Activated B cell treated with CpG ODN at 0.5 μM for 24 hours (primary cell): ENCODE measurements at regions not wholly inside any gene's neighbourhood (a gene's known extent, or its start where the extent isn't known, plus 50 kb on each side); places are given as distances from the start of the nearest gene placed in this dataset.

Experiments used
- ATAC-seq: fragments of 200-7000 bp; cut with Tn5 transposase; one replicate; pipeline ENCODE4 v1.10.0; 2021; ENCODE audit warnings: low read depth, mild to moderate bottlenecking, moderate library complexity
- CTCF ChIA-PET: fragments of 350-600 bp; sonication (Branson Sonifier 250); formaldehyde crosslinking; loops from one replicate; lab custom pipeline; 2021; ENCODE audit warnings: antibody characterized with exemption; lab: Charles Lee
- POLR2A ChIA-PET: fragments of 350-600 bp; sonication (Branson Sonifier 250); formaldehyde crosslinking; loops from one replicate; lab custom pipeline; 2021; ENCODE audit warnings: antibody characterized with exemption; lab: Charles Lee
- DNase-seq: peaks from one replicate; pipeline ENCODE4 v3.0.0; 2022
- H3K27ac Mint-ChIP-seq: one replicate; pipeline ENCODE4 v1.8.0; 2020; ENCODE audit warnings: mixed read lengths
- H3K27me3 Mint-ChIP-seq: one replicate; pipeline ENCODE4 v1.8.0; 2021; ENCODE audit warnings: mixed read lengths
- H3K36me3 Mint-ChIP-seq: one replicate; pipeline ENCODE4 v1.8.0; 2021; ENCODE audit warnings: low read depth, mixed read lengths
- H3K4me1 Mint-ChIP-seq: one replicate; pipeline ENCODE4 v1.8.0; 2021; ENCODE audit warnings: mixed read lengths
- H3K4me3 Mint-ChIP-seq: one replicate; pipeline ENCODE4 v1.8.0; 2020; ENCODE audit warnings: mild to moderate bottlenecking, mixed read lengths
- H3K9me3 Mint-ChIP-seq: one replicate; pipeline ENCODE4 v1.8.0; 2020; ENCODE audit warnings: mixed read lengths
- intact Hi-C: fragments of 100-400 bp; cut with micrococcal nuclease; formaldehyde crosslinking; loops from one replicate; pipeline ENCODE4 v1.15.1; 2024
- TF ChIP-seq, protein P1 (sequence below): fragments of 200-600 bp; IDR thresholded peaks from one replicate; pipeline ENCODE4 v1.8.0; 2022; ENCODE audit warnings: antibody characterized with exemption, mild to moderate bottlenecking

DNA sequence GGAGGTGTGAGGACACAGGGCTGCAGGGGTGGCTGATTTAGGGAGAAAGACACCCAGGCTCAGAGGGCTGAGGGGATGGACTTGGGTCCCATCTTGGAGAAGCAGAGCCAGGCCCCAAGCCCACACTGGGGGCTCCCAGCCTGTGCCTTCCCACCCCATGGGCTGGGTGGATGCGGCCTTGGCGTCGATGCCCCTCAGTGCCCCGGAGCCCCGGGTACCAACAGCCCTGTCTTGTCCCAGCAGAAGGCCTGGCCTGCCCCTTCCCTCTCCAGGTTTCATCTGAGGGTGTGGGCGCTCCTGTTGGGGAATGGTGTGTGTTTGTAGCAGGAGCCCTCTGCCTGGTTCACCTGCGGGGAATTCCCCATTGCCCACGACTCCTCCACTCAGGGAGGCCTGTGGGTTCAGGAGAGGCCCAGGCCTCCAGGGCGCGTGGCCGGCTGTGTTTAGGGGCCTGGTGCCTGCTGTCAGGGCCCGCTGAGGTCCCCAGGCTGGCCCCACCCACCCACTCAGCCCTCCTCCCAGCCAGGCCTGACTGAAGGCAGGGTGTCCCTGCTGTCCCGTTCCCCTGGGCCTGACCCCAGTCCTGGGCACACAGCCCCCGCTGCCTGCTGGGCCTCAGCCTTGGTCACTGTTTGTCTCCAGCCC, 51.1 kb upstream of the BEGAIN start:
- ATAC-seq: no peak
- H3K36me3 Mint-ChIP-seq: no peaks in the 10 kb centered on the region
- DNase-seq: no peak
- H3K27ac Mint-ChIP-seq: no peak overlapping the region
- TF ChIP-seq, protein P1, sequence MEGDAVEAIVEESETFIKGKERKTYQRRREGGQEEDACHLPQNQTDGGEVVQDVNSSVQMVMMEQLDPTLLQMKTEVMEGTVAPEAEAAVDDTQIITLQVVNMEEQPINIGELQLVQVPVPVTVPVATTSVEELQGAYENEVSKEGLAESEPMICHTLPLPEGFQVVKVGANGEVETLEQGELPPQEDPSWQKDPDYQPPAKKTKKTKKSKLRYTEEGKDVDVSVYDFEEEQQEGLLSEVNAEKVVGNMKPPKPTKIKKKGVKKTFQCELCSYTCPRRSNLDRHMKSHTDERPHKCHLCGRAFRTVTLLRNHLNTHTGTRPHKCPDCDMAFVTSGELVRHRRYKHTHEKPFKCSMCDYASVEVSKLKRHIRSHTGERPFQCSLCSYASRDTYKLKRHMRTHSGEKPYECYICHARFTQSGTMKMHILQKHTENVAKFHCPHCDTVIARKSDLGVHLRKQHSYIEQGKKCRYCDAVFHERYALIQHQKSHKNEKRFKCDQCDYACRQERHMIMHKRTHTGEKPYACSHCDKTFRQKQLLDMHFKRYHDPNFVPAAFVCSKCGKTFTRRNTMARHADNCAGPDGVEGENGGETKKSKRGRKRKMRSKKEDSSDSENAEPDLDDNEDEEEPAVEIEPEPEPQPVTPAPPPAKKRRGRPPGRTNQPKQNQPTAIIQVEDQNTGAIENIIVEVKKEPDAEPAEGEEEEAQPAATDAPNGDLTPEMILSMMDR: no peak
- H3K9me3 Mint-ChIP-seq: no peaks in the 10 kb centered on the region
- peaks cover 10% of the 10 kb centered on the region for H3K4me1 Mint-ChIP-seq
- ChIA-PET POLR2A (no interaction called here), CTCF (no interaction called here)
- H3K4me3 Mint-ChIP-seq: no peak overlapping the region
- intact Hi-C loops: no loop called here
- peaks cover 15% of the 10 kb centered on the region for H3K27me3 Mint-ChIP-seq

DNA sequence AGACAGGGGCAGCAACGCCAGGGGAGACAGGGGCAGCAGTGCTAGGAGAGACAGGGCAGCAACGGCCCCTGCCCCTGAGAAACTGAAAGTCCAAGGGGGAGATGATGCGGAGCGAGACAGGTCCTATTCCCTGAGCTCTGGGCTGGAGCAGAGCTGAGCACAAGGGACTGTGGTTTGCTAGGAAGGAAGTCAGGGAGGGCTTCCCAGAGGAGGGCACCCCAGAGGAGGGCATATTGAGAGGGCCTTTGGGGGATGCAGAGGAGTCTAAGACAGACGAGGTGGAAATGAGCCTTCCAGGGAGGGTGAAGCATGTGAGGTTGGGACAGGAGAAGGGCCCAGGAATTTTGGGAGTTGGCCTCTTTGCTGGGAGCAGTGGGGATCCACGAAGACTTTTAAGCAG, 52.1 kb upstream of the BEGAIN start:
- POLR2A ChIA-PET: no interaction called here
- no peak overlapping the region for H3K27ac Mint-ChIP-seq
- CTCF ChIA-PET: no interaction called here
- TF ChIP-seq, protein P1: no peak
- ATAC-seq (no peak), DNase-seq (no peak)
- intact Hi-C loops: no loop called here
- no peak overlapping the region for H3K4me3 Mint-ChIP-seq
- peaks cover 10% of the 10 kb centered on the region for H3K4me1 Mint-ChIP-seq
- no peaks in the 10 kb centered on the region for H3K36me3 Mint-ChIP-seq
- no peaks in the 10 kb centered on the region for H3K9me3 Mint-ChIP-seq
- peaks cover 15% of the 10 kb centered on the region for H3K27me3 Mint-ChIP-seq

DNA sequence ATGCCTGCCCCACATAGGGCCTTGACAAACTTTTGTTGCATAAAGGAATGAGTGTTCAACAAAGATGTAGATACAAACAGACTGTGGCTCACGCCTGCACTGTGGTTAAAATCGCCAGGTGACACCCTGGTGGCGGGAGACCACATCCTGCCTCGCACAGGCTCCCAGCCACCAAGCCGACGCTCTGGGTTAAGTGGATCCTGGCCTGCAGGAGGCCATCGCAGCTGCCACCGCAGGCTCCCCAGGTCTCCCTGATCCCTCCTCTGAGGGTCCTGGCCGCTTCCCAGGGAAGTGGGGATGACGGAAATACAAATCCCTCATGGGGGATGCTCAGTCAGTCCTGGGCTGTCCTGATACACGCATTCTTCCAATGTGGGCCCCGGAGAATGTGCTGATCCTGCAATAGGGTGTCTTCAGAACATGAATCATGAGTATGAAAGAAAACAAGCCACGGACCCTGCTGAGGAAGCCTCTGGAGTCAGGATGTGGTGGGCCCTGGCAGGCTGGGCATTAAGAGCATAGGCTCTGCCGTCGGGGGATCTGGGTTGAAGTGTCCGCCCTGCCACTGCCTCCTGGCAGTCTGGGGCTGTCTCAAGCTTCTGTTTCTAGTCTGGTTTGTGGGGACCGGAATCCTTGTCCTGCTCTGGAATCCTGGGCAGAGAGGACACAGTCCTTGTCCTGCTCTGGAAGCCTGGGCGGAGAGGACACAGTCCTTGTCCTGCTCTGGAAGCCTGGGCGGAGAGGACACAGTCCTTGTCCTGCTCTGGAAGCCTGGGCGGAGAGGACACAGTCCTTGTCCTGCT, 53.5 kb upstream of the BEGAIN start:
- POLR2A ChIA-PET: no interaction called here
- H3K4me1 Mint-ChIP-seq: peaks cover 10% of the 10 kb centered on the region
- ATAC-seq: peak; percentile 37

DNA sequence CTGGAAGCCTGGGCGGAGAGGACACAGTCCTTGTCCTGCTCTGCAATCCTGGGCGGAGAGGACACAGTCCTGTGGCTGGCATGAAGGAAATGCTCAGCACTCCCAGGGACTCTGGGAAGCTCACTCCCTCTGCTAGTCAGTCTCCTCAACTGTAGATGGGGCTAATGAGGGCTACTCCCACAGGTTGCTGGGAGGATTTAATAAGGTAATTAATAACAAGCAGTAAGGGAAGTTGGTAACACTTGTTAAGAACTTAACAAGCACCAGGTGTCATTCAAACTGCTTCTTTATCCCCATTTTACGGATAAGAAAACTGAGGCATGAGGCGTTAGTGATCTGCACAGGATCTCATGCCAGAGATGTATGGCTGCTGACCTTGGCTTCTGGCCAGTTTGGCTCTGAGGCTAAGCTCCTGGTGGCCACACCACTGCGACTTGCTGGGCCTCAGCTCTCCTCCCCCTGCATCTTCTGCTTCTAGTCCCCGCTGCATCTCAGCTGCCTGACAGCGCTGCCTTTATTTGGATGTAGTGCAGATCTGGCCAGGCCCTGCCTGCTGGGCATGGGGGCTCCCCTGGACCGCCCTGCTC, 54.1 kb upstream of the BEGAIN start:
- DNase-seq (no peak), ATAC-seq (no peak)
- H3K9me3 Mint-ChIP-seq: no peaks in the 10 kb centered on the region
- peaks cover 20% of the 10 kb centered on the region for H3K27me3 Mint-ChIP-seq
- intact Hi-C loops: no loop called here
- ChIA-PET CTCF (no interaction called here), POLR2A (no interaction called here)
- H3K4me1 Mint-ChIP-seq: peaks cover 10% of the 10 kb centered on the region
- H3K36me3 Mint-ChIP-seq: no peaks in the 10 kb centered on the region
- TF ChIP-seq, protein P1: no peak
- H3K4me3 Mint-ChIP-seq: no peak overlapping the region
- no peak overlapping the region for H3K27ac Mint-ChIP-seq

More for the DNA sequence above, 53.5 kb upstream of the BEGAIN start:
- H3K27me3 Mint-ChIP-seq: peaks cover 20% of the 10 kb centered on the region
- H3K36me3 Mint-ChIP-seq: no peaks in the 10 kb centered on the region
- TF ChIP-seq, protein P1: no peak
- intact Hi-C loops: no loop called here
- no peak overlapping the region for H3K4me3 Mint-ChIP-seq
- no peaks in the 10 kb centered on the region for H3K9me3 Mint-ChIP-seq
- no peak overlapping the region for H3K27ac Mint-ChIP-seq
- CTCF ChIA-PET: no interaction called here
- no peak for DNase-seq

DNA sequence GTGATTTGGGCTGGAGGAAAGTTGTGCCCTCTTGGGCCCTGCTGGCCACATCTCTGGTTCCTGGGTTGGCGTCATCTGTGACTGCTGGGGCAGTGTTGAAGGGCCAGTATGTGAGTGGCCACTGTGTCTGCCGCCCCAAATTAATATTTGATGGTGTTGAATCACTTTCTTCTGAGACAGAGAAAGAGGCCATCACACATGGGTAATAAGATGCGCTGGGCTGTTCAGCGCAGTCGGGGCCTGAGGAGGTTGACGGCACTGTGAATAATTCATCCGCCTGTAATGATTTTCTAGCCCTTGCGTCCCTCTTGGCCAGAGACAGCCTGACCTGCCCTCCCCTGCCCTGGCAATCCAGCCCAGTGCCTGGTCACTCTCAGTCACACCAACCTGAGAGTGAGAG, 56.2 kb upstream of the BEGAIN start:
- no peak overlapping the region for H3K27ac Mint-ChIP-seq
- no peaks in the 10 kb centered on the region for H3K9me3 Mint-ChIP-seq
- CTCF ChIA-PET: no interaction called here
- no peaks in the 10 kb centered on the region for H3K36me3 Mint-ChIP-seq
- TF ChIP-seq, protein P1: no peak
- H3K27me3 Mint-ChIP-seq: peaks cover 16% of the 10 kb centered on the region
- no peak overlapping the region for H3K4me3 Mint-ChIP-seq
- ATAC-seq: no peak
- DNase-seq: no peak
- intact Hi-C loops: no loop called here
- POLR2A ChIA-PET: no interaction called here
- peaks cover 10% of the 10 kb centered on the region for H3K4me1 Mint-ChIP-seq
